ENCODE measurements at regions not wholly inside any gene's neighbourhood (a gene's known extent, or its start where the extent isn't known, plus 50 kb on each side); places are given as distances from the start of the nearest gene placed in this dataset.
"Not testable (repeated sequence)": the region's sequence is repeated elsewhere in the genome, so short reads cannot be mapped to it uniquely, and the experiment has no call there.

- TF ChIP-seq GABPA (IDR thresholded peaks at IDR 0.05 in 1 of 2, conservative IDR thresholded peaks at IDR 0.05 in 1 of 2) (no peak), ATF3 (IDR thresholded peaks at IDR 0.05) (no peak)
Measured at GRCh38 chr6:21874372-21874771, 280.8 kb downstream of the SOX4 start (continued).

- 82% methylated on average over 4 of the region's 4 CpGs for WGBS
- not testable (repeated sequence) for H3K4me1 ChIP-seq (ENCODE audit: control insufficient read depth in 4 of 4, insufficient read depth in 4 of 4, low read length in 3 of 4); DNase-seq (ENCODE audit: low spot score); H3K36me3 ChIP-seq (ENCODE audit: control insufficient read depth in 4 of 4, insufficient read depth in 3 of 4, low read depth in 1 of 4, low read length in 3 of 4); H3K4me3 ChIP-seq (ENCODE audit: low read depth in 1 of 3, low read length in 3 of 3); H3K9ac ChIP-seq (ENCODE audit: low read depth in 1 of 2, low read length in 2 of 2); H3K27ac ChIP-seq (ENCODE audit: low read depth in 1 of 2, low read length in 2 of 2); H3K27me3 ChIP-seq (ENCODE audit: control insufficient read depth in 4 of 4, insufficient read depth in 4 of 4, low read length in 3 of 4); H3K9me3 ChIP-seq (ENCODE audit: control insufficient read depth in 4 of 4, low read length in 3 of 4)
Measured at GRCh38 chr6:21877037-21877436, 283.5 kb downstream of the SOX4 start.

GRCh38 chr6:21880249-21880648 lies 286.7 kb downstream of the SOX4 start:
- WGBS, result 93% methylated on average over 2 of the region's 2 CpGs
- not testable (repeated sequence) for DNase-seq (ENCODE audit: low spot score)

DNA sequence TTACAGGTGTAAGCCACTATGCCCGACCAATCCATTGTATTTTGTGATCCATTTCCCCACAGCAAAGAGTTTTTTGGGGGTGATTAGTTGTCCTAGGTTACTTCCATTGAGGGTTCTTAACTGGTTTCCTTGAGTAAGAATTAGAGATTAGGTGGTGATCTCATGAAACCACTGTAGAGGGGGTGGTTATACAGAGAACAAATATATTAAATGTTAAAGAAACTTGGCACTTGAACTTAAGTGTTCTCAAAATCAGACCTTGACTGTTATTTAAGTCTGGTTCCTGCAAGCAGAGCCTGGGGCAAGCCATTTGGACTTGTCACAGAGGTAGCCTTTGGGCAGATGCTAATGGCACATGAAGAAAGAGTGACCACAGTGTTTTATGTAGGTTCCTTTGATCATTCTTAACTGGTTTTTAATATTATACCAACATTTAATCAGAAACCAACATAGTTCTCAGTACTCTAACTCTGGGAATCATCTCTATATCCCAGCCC lies 288.5 kb downstream of the SOX4 start:
- WGBS, result 80% methylated on average over 1 of the region's 1 CpG
- TF ChIP-seq NR2F2 (IDR thresholded peaks at IDR 0.05) (no peak), JUND (IDR thresholded peaks at IDR 0.05) (no peak), RAD21 (IDR thresholded peaks at IDR 0.05) (no peak), ZBTB33 (IDR thresholded peaks at IDR 0.05) (no peak), GABPA (IDR thresholded peaks at IDR 0.05 in 1 of 2, conservative IDR thresholded peaks at IDR 0.05 in 1 of 2) (no peak), MAX (IDR thresholded peaks at IDR 0.05) (no peak), FOXA1 (IDR thresholded peaks at IDR 0.05) (no peak), REST (IDR thresholded peaks at IDR 0.05) (no peak), TAF1 (conservative IDR thresholded peaks at IDR 0.05) (no peak), HNF4A (conservative IDR thresholded peaks at IDR 0.05) (no peak), FOXA2 (IDR thresholded peaks at IDR 0.05) (no peak)
- TF ChIP-seq, protein P1, sequence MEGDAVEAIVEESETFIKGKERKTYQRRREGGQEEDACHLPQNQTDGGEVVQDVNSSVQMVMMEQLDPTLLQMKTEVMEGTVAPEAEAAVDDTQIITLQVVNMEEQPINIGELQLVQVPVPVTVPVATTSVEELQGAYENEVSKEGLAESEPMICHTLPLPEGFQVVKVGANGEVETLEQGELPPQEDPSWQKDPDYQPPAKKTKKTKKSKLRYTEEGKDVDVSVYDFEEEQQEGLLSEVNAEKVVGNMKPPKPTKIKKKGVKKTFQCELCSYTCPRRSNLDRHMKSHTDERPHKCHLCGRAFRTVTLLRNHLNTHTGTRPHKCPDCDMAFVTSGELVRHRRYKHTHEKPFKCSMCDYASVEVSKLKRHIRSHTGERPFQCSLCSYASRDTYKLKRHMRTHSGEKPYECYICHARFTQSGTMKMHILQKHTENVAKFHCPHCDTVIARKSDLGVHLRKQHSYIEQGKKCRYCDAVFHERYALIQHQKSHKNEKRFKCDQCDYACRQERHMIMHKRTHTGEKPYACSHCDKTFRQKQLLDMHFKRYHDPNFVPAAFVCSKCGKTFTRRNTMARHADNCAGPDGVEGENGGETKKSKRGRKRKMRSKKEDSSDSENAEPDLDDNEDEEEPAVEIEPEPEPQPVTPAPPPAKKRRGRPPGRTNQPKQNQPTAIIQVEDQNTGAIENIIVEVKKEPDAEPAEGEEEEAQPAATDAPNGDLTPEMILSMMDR (IDR thresholded peaks at IDR 0.05; ENCODE audit: low read depth, low read length, missing input control), result no peak
- no peak overlapping the region for H3K9ac ChIP-seq (ENCODE audit: low read depth in 1 of 2, low read length in 2 of 2)
- no peaks in the 10 kb centered on the region for H3K27me3 ChIP-seq (ENCODE audit: control insufficient read depth in 4 of 4, insufficient read depth in 4 of 4, low read length in 3 of 4)
- no peaks in the 10 kb centered on the region for H3K4me1 ChIP-seq (ENCODE audit: control insufficient read depth in 4 of 4, insufficient read depth in 4 of 4, low read length in 3 of 4)
- no peak overlapping the region for H3K4me3 ChIP-seq (ENCODE audit: low read depth in 1 of 3, low read length in 3 of 3)
- H3K27ac ChIP-seq (ENCODE audit: low read depth in 1 of 2, low read length in 2 of 2), result no peak overlapping the region
- no peaks in the 10 kb centered on the region for H3K36me3 ChIP-seq (ENCODE audit: control insufficient read depth in 4 of 4, insufficient read depth in 3 of 4, low read depth in 1 of 4, low read length in 3 of 4)
- no peaks in the 10 kb centered on the region for H3K9me3 ChIP-seq (ENCODE audit: control insufficient read depth in 4 of 4, low read length in 3 of 4)
- no peak for DNase-seq (ENCODE audit: low spot score)

More at GRCh38 chr6:21880249-21880648, 286.7 kb downstream of the SOX4 start:
- not testable (repeated sequence) for H3K4me3 ChIP-seq (ENCODE audit: low read depth in 1 of 3, low read length in 3 of 3); H3K36me3 ChIP-seq (ENCODE audit: control insufficient read depth in 4 of 4, insufficient read depth in 3 of 4, low read depth in 1 of 4, low read length in 3 of 4); H3K9ac ChIP-seq (ENCODE audit: low read depth in 1 of 2, low read length in 2 of 2); H3K9me3 ChIP-seq (ENCODE audit: control insufficient read depth in 4 of 4, low read length in 3 of 4); H3K4me1 ChIP-seq (ENCODE audit: control insufficient read depth in 4 of 4, insufficient read depth in 4 of 4, low read length in 3 of 4); H3K27me3 ChIP-seq (ENCODE audit: control insufficient read depth in 4 of 4, insufficient read depth in 4 of 4, low read length in 3 of 4); H3K27ac ChIP-seq (ENCODE audit: low read depth in 1 of 2, low read length in 2 of 2)
